ENCODE measurements at regions not wholly inside any gene's neighbourhood (a gene's known extent, or its start where the extent isn't known, plus 50 kb on each side); places are given as distances from the start of the nearest gene placed in this dataset.

- no peak overlapping the region for H3K9ac ChIP-seq (ENCODE audit: low read length)
- H3K9me2 ChIP-seq (ENCODE audit: low read depth, low read length) = no peaks in the 10 kb centered on the region
- no peak overlapping the region for H3K4me3 ChIP-seq (ENCODE audit: low read depth, low read length, poor library complexity, severe bottlenecking)
- H3K27ac ChIP-seq (ENCODE audit: low read depth, low read length, poor library complexity, severe bottlenecking) = no peak overlapping the region
- H4K20me1 ChIP-seq (ENCODE audit: insufficient read depth, low read length) = no peaks in the 10 kb centered on the region
- no peaks in the 10 kb centered on the region for H3F3A ChIP-seq (ENCODE audit: insufficient read depth, low read length)
- no peaks in the 10 kb centered on the region for H3K9me3 ChIP-seq (ENCODE audit: low read length)
- H3K79me2 ChIP-seq (ENCODE audit: insufficient read depth, low read length) = no peaks in the 10 kb centered on the region
- TF ChIP-seq CTCF (IDR thresholded peaks at IDR 0.05; ENCODE audit: low read length) = no peak
- TF ChIP-seq EZH2 (IDR thresholded peaks at IDR 0.05; ENCODE audit: borderline replicate concordance, low read length) = no peak
- no peaks in the 10 kb centered on the region for H3K36me3 ChIP-seq (ENCODE audit: insufficient read depth, low read length)
- no peaks in the 10 kb centered on the region for H3K27me3 ChIP-seq (ENCODE audit: insufficient read depth, low read length)
- H2AFZ ChIP-seq (ENCODE audit: low read length) = no peak overlapping the region
- no peak overlapping the region for H3K4me2 ChIP-seq (ENCODE audit: low read length)
- H3K4me1 ChIP-seq (ENCODE audit: insufficient read depth, low read length, severe bottlenecking) = no peaks in the 10 kb centered on the region
These were observed 316.6 kb upstream of the TMEM229A start for GRCh38 chr7:124349443-124349842.

- H3K9me3 ChIP-seq (ENCODE audit: low read length) = no peaks in the 10 kb centered on the region
- H3K9me2 ChIP-seq (ENCODE audit: low read depth, low read length) = no peaks in the 10 kb centered on the region
- H3K4me2 ChIP-seq (ENCODE audit: low read length) = no peak overlapping the region
- H3K9ac ChIP-seq (ENCODE audit: low read length) = no peak overlapping the region
- no peaks in the 10 kb centered on the region for H3F3A ChIP-seq (ENCODE audit: insufficient read depth, low read length)
- no peak overlapping the region for H3K27ac ChIP-seq (ENCODE audit: low read depth, low read length, poor library complexity, severe bottlenecking)
- no peaks in the 10 kb centered on the region for H3K79me2 ChIP-seq (ENCODE audit: insufficient read depth, low read length)
- no peak for TF ChIP-seq EZH2 (IDR thresholded peaks at IDR 0.05; ENCODE audit: borderline replicate concordance, low read length)
- no peak for TF ChIP-seq CTCF (IDR thresholded peaks at IDR 0.05; ENCODE audit: low read length)
- H3K4me3 ChIP-seq (ENCODE audit: low read depth, low read length, poor library complexity, severe bottlenecking) = no peak overlapping the region
- H3K27me3 ChIP-seq (ENCODE audit: insufficient read depth, low read length) = no peaks in the 10 kb centered on the region
- no peak overlapping the region for H2AFZ ChIP-seq (ENCODE audit: low read length)
- no peaks in the 10 kb centered on the region for H4K20me1 ChIP-seq (ENCODE audit: insufficient read depth, low read length)
- no peaks in the 10 kb centered on the region for H3K36me3 ChIP-seq (ENCODE audit: insufficient read depth, low read length)
- H3K4me1 ChIP-seq (ENCODE audit: insufficient read depth, low read length, severe bottlenecking) = no peaks in the 10 kb centered on the region
These were observed 306.0 kb upstream of the TMEM229A start for GRCh38 chr7:124338861-124339260.

GRCh38 chr7:124330731-124331407 is 298.0 kb upstream of the TMEM229A start:
- no peak overlapping the region for H3K9ac ChIP-seq (ENCODE audit: low read length)

More at GRCh38 chr7:124330731-124331407, 298.0 kb upstream of the TMEM229A start:
- H3K9me2 ChIP-seq (ENCODE audit: low read depth, low read length) = no peaks in the 10 kb centered on the region
- no peak overlapping the region for H3K4me2 ChIP-seq (ENCODE audit: low read length)
- no peak overlapping the region for H3K27ac ChIP-seq (ENCODE audit: low read depth, low read length, poor library complexity, severe bottlenecking)
- no peak overlapping the region for H3K4me3 ChIP-seq (ENCODE audit: low read depth, low read length, poor library complexity, severe bottlenecking)
- no peaks in the 10 kb centered on the region for H3K27me3 ChIP-seq (ENCODE audit: insufficient read depth, low read length)
- H4K20me1 ChIP-seq (ENCODE audit: insufficient read depth, low read length) = no peaks in the 10 kb centered on the region
- no peaks in the 10 kb centered on the region for H3K36me3 ChIP-seq (ENCODE audit: insufficient read depth, low read length)
- no peak overlapping the region for H2AFZ ChIP-seq (ENCODE audit: low read length)
- H3F3A ChIP-seq (ENCODE audit: insufficient read depth, low read length) = no peaks in the 10 kb centered on the region
- TF ChIP-seq EZH2 (IDR thresholded peaks at IDR 0.05; ENCODE audit: borderline replicate concordance, low read length) (no peak), CTCF (IDR thresholded peaks at IDR 0.05; ENCODE audit: low read length) (no peak)
- no peaks in the 10 kb centered on the region for H3K9me3 ChIP-seq (ENCODE audit: low read length)
- no peaks in the 10 kb centered on the region for H3K4me1 ChIP-seq (ENCODE audit: insufficient read depth, low read length, severe bottlenecking)
- H3K79me2 ChIP-seq (ENCODE audit: insufficient read depth, low read length) = no peaks in the 10 kb centered on the region

Data from OCI-LY1 (cell line).